ENCODE measurements at regions not wholly inside any gene's neighbourhood (a gene's known extent, or its start where the extent isn't known, plus 50 kb on each side); places are given as distances from the start of the nearest gene placed in this dataset.

DNA sequence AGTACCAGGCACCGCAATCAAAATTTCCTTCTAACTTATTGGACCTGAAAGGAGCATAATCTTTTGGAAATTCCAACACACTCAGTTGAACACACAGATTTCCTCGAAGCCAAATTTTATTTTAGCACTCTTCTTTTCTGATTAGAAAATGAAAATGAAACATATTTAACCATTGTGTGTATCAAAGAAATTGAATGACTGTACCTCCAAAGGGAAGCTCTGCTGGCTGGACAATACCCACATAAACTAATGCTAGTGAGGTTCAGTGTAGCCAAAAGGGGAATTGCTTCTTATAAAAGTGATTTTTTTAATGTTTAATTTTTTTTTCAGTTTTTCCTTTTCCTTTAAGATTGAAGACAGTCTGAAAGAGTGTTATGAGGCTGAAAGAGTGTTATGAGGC, 239.6 kb upstream of the NREP start:
- DNase-seq (ENCODE audit: extremely low read depth, low read depth): no peak
- H3K4me3 ChIP-seq (replicated peaks; ENCODE audit: low read depth, low read length): no peak overlapping the region

DNA sequence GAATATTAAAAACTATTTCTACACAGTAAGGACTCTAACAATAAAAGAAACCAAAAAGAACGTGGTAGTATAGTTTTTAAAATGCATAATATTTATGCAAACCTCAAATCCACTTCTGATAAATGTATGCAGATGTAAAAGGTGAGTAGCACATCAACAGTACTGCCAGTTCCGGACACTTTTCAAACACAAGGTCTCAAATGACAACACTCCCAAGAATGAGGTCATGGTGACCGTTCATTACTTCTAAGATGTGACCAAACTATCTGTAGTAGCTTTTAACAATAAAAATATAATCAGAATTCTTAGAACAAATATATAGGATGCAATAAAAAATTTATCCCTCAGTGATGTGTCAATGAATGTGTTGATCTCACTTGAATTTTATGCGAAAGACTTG, 238.7 kb upstream of the NREP start:
- TF ChIP-seq, protein P1, sequence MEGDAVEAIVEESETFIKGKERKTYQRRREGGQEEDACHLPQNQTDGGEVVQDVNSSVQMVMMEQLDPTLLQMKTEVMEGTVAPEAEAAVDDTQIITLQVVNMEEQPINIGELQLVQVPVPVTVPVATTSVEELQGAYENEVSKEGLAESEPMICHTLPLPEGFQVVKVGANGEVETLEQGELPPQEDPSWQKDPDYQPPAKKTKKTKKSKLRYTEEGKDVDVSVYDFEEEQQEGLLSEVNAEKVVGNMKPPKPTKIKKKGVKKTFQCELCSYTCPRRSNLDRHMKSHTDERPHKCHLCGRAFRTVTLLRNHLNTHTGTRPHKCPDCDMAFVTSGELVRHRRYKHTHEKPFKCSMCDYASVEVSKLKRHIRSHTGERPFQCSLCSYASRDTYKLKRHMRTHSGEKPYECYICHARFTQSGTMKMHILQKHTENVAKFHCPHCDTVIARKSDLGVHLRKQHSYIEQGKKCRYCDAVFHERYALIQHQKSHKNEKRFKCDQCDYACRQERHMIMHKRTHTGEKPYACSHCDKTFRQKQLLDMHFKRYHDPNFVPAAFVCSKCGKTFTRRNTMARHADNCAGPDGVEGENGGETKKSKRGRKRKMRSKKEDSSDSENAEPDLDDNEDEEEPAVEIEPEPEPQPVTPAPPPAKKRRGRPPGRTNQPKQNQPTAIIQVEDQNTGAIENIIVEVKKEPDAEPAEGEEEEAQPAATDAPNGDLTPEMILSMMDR (IDR thresholded peaks at IDR 0.05; ENCODE audit: low read depth, low read length, missing control alignments): no peak
- no peak overlapping the region for H3K4me3 ChIP-seq (replicated peaks; ENCODE audit: low read depth, low read length)
- DNase-seq (ENCODE audit: extremely low read depth, low read depth): no peak

More for the DNA sequence above, 239.6 kb upstream of the NREP start:
- TF ChIP-seq, protein P1 (IDR thresholded peaks at IDR 0.05; ENCODE audit: low read depth, low read length, missing control alignments): no peak

DNA sequence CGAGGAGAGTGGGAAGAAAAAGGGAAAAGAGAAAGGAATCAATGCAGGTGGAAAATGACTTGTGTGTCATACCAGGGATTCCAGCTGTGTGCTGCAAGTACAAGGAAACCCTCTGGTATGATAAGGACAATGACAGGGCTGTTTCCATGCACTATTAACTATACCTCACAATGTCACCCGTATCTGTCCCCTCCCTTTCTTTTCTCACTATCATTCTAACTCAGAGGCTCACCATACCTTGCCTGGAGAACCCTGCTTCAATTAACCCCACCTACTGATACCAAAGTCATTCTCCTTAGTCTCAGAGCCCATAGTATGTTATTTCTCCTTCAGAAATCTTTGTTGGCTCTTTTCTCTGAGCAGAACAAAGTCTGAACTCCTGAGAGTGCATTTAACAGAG, 236.2 kb upstream of the NREP start:
- TF ChIP-seq, protein P1 (IDR thresholded peaks at IDR 0.05; ENCODE audit: low read depth, low read length, missing control alignments): no peak
- H3K4me3 ChIP-seq (replicated peaks; ENCODE audit: low read depth, low read length): no peak overlapping the region
- DNase-seq (ENCODE audit: extremely low read depth, low read depth): no peak

DNA sequence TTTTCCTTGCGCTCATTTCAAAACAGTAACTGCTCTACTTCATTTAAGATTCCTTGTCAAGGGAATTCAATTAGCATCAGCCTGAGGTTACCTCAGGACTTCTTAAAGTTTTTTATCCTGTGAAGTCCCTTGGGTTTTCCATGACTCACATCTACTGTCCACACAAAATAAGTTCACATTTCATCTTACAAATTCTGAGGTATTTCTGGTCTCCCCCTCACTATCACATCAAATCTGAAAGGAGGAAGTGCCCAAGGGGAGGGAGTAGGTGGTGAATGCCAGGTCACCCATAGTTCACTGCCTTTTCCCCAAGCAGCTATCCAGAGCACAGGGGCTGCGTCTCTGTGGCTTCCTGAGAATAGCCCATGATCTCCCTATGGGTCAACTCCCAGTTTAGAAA, 227.1 kb upstream of the NREP start:
- no peak overlapping the region for H3K4me3 ChIP-seq (replicated peaks; ENCODE audit: low read depth, low read length)
- peak; percentile 49 for DNase-seq (ENCODE audit: extremely low read depth, low read depth)
- TF ChIP-seq, protein P1 (IDR thresholded peaks at IDR 0.05; ENCODE audit: low read depth, low read length, missing control alignments): no peak

DNA sequence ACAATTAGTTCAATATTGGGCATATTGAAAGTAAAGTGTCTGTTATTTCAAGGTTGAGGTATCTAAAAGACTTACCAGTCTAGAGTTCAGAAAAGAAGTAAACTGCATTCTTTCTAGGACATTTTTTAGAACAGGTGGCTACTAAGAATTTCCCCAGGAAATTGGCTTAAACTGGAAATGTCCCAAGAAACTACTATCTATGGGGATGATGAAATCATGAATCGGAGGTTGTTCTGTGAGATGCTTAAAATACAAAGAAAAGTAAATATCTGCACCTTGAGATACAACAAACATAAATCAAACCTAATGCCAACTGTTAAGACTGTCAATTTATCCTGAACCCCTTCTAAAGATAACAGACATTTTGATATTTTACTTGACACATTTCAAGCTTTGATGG, 226.5 kb upstream of the NREP start:
- TF ChIP-seq, protein P1 (IDR thresholded peaks at IDR 0.05; ENCODE audit: low read depth, low read length, missing control alignments): no peak
- DNase-seq (ENCODE audit: extremely low read depth, low read depth): no peak
- H3K4me3 ChIP-seq (replicated peaks; ENCODE audit: low read depth, low read length): no peak overlapping the region

DNA sequence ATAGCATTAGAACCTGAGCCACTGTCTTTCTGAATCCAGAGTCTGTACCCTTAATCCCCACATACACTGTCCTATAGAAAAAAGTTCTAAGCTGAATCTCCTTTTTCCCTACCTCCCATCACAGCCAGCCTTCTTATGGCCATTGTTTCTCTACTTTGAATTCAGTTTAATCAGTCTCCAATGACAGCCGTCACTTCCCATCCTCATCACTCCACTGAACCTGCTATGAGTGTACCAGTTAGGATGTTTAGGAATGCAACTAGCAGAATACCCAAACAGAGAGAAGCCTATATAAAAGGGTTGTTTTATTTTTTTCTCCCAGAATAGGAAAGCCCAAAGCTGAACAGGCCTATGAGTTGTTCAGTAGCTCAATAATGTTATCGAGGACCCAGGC, 220.4 kb upstream of the NREP start:
- TF ChIP-seq, protein P1 (IDR thresholded peaks at IDR 0.05; ENCODE audit: low read depth, low read length, missing control alignments): no peak

DNA sequence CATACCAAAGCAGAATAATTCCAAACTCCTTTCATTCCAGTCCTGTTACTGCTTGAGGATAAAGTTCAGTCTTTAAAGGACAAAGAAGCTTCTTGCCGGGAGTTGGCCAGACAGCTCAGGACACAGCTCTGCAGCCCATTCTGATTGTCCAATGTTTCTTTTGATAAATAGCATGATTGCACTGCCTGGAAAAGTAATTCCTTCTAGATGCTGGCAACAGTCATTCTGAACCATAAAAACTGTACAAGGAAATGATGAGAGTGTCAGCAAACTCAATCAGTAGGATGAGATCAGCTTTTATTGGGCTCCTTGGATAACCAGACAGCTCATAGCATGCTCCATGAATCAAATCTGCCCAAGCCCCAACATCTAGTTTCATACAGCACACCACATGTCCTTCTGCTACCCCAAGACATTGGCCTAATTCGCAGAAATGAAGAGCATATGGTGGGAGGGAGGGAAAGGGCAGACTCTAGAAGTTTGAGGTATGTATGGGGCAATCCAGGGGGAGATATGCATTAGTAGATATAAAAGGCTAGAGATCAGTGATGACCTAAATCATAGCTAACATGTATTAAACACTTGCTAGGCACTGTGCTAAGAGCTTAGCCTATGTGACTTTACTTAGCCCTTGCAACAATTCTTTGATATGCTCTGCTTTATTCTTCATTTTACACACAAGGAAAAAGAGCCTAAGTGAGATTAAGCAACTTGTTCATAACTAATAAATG, 219.9 kb upstream of the NREP start:
- TF ChIP-seq, protein P1 (IDR thresholded peaks at IDR 0.05; ENCODE audit: low read depth, low read length, missing control alignments): no peak
- no peak for DNase-seq (ENCODE audit: extremely low read depth, low read depth)
- H3K4me3 ChIP-seq (replicated peaks; ENCODE audit: low read depth, low read length): no peak overlapping the region

More for the DNA sequence above, 220.4 kb upstream of the NREP start:
- H3K4me3 ChIP-seq (replicated peaks; ENCODE audit: low read depth, low read length): no peak overlapping the region
- no peak for DNase-seq (ENCODE audit: extremely low read depth, low read depth)

Data from HFF-Myc (cell line).